ENCODE measurements at regions not wholly inside any gene's neighbourhood (a gene's known extent, or its start where the extent isn't known, plus 50 kb on each side); places are given as distances from the start of the nearest gene placed in this dataset.

- H3K27ac Mint-ChIP-seq: no peak overlapping the region
- no peak overlapping the region for H3K4me3 Mint-ChIP-seq
- H3K36me3 Mint-ChIP-seq: no peaks in the 10 kb centered on the region
- TF ChIP-seq, protein P1, sequence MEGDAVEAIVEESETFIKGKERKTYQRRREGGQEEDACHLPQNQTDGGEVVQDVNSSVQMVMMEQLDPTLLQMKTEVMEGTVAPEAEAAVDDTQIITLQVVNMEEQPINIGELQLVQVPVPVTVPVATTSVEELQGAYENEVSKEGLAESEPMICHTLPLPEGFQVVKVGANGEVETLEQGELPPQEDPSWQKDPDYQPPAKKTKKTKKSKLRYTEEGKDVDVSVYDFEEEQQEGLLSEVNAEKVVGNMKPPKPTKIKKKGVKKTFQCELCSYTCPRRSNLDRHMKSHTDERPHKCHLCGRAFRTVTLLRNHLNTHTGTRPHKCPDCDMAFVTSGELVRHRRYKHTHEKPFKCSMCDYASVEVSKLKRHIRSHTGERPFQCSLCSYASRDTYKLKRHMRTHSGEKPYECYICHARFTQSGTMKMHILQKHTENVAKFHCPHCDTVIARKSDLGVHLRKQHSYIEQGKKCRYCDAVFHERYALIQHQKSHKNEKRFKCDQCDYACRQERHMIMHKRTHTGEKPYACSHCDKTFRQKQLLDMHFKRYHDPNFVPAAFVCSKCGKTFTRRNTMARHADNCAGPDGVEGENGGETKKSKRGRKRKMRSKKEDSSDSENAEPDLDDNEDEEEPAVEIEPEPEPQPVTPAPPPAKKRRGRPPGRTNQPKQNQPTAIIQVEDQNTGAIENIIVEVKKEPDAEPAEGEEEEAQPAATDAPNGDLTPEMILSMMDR (IDR thresholded peaks at IDR 0.05; ENCODE audit: unreplicated experiment): no peak
- DNase-seq (ENCODE audit: low spot score in 2 of 2, unreplicated experiment in 2 of 2): no peak
- peaks cover 12% of the 10 kb centered on the region for H3K9me3 Mint-ChIP-seq
- no peaks in the 10 kb centered on the region for H3K27me3 Mint-ChIP-seq (ENCODE audit: low read depth)
- H3K4me1 Mint-ChIP-seq: peaks cover 1% of the 10 kb centered on the region
Observed at GRCh38 chr10:57806675-57807074, 461.0 kb downstream of the IPMK start.

- TF ChIP-seq, protein P1 (IDR thresholded peaks at IDR 0.05; ENCODE audit: unreplicated experiment): no peak
- Mint-ChIP-seq H3K27ac (no peak overlapping the region), H3K27me3 (ENCODE audit: low read depth) (no peaks in the 10 kb centered on the region), H3K9me3 (no peaks in the 10 kb centered on the region), H3K36me3 (no peaks in the 10 kb centered on the region), H3K4me1 (peaks cover 8% of the 10 kb centered on the region), H3K4me3 (no peak overlapping the region)
- no peak for DNase-seq (ENCODE audit: low spot score in 2 of 2, unreplicated experiment in 2 of 2)
Observed at GRCh38 chr10:57799625-57800024, 468.1 kb downstream of the IPMK start.

GRCh38 chr10:57798830-57799229, 468.9 kb downstream of the IPMK start:
- no peak overlapping the region for H3K4me3 Mint-ChIP-seq
- no peaks in the 10 kb centered on the region for H3K36me3 Mint-ChIP-seq
- DNase-seq (ENCODE audit: low spot score in 2 of 2, unreplicated experiment in 2 of 2): no peak
- H3K4me1 Mint-ChIP-seq: peaks cover 8% of the 10 kb centered on the region
- TF ChIP-seq, protein P1 (IDR thresholded peaks at IDR 0.05; ENCODE audit: unreplicated experiment): no peak
- H3K27ac Mint-ChIP-seq: no peak overlapping the region
- H3K9me3 Mint-ChIP-seq: no peaks in the 10 kb centered on the region
- H3K27me3 Mint-ChIP-seq (ENCODE audit: low read depth): no peaks in the 10 kb centered on the region

GRCh38 chr10:57791546-57791945, 476.1 kb downstream of the IPMK start:
- H3K27me3 Mint-ChIP-seq (ENCODE audit: low read depth): no peaks in the 10 kb centered on the region
- H3K27ac Mint-ChIP-seq: no peak overlapping the region
- TF ChIP-seq, protein P1 (IDR thresholded peaks at IDR 0.05; ENCODE audit: unreplicated experiment): no peak

DNA sequence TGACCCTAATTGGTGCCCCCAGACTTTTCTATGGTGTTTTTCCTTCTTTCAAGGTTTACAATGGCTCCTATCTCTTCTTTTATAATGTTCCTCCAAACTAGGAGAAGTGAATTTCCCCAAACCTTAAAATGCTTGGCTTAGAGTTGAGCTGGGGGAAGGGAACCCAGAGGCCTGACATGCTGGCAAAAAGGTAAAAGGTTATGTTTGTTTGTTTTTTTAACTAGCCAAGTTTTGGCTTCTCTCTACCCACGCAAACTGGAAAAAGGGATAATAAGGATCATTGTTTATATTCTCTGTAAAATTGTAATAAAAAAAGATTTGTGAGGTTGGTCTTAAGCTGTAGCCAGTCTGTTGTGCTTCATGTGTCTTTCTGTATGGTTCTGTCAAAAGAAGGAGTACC, 477.0 kb downstream of the IPMK start:
- Mint-ChIP-seq H3K27ac (no peak overlapping the region), H3K4me3 (no peak overlapping the region), H3K27me3 (ENCODE audit: low read depth) (no peaks in the 10 kb centered on the region), H3K36me3 (no peaks in the 10 kb centered on the region), H3K4me1 (peaks cover 14% of the 10 kb centered on the region), H3K9me3 (peaks cover 10% of the 10 kb centered on the region)
- TF ChIP-seq, protein P1 (IDR thresholded peaks at IDR 0.05; ENCODE audit: unreplicated experiment): no peak
- no peak for DNase-seq (ENCODE audit: low spot score in 2 of 2, unreplicated experiment in 2 of 2)

More at GRCh38 chr10:57791546-57791945, 476.1 kb downstream of the IPMK start:
- no peaks in the 10 kb centered on the region for H3K36me3 Mint-ChIP-seq
- H3K4me1 Mint-ChIP-seq: peaks cover 6% of the 10 kb centered on the region
- H3K4me3 Mint-ChIP-seq: no peak overlapping the region
- no peak for DNase-seq (ENCODE audit: low spot score in 2 of 2, unreplicated experiment in 2 of 2)
- peaks cover 10% of the 10 kb centered on the region for H3K9me3 Mint-ChIP-seq

GRCh38 chr10:57788117-57788516, 479.6 kb downstream of the IPMK start:
- H3K4me1 Mint-ChIP-seq: peaks cover 16% of the 10 kb centered on the region
- peaks cover 16% of the 10 kb centered on the region for H3K9me3 Mint-ChIP-seq
- H3K4me3 Mint-ChIP-seq: no peak overlapping the region
- no peaks in the 10 kb centered on the region for H3K36me3 Mint-ChIP-seq
- no peak for DNase-seq (ENCODE audit: low spot score in 2 of 2, unreplicated experiment in 2 of 2)
- H3K27ac Mint-ChIP-seq: no peak overlapping the region
- TF ChIP-seq, protein P1 (IDR thresholded peaks at IDR 0.05; ENCODE audit: unreplicated experiment): no peak
- no peaks in the 10 kb centered on the region for H3K27me3 Mint-ChIP-seq (ENCODE audit: low read depth)
